ENCODE measurements at regions not wholly inside any gene's neighbourhood (a gene's known extent, or its start where the extent isn't known, plus 50 kb on each side); places are given as distances from the start of the nearest gene placed in this dataset.
"Not testable (repeated sequence)": the region's sequence is repeated elsewhere in the genome, so short reads cannot be mapped to it uniquely, and the experiment has no call there.

- no peak for TF ChIP-seq CTCF (IDR thresholded peaks at IDR 0.05; ENCODE audit: borderline replicate concordance, control extremely low read depth, extremely low read depth, insufficient read depth, missing control alignments)
- no peak for DNase-seq (ENCODE audit: low spot score)
- in situ Hi-C loops (cut with MboI; ENCODE audit: low sequenced_read_pairs, unreplicated experiment) = no loop called here
These were observed 161.1 kb downstream of the PHF8 start for GRCh38 chrX:53883196-53883595.

DNA sequence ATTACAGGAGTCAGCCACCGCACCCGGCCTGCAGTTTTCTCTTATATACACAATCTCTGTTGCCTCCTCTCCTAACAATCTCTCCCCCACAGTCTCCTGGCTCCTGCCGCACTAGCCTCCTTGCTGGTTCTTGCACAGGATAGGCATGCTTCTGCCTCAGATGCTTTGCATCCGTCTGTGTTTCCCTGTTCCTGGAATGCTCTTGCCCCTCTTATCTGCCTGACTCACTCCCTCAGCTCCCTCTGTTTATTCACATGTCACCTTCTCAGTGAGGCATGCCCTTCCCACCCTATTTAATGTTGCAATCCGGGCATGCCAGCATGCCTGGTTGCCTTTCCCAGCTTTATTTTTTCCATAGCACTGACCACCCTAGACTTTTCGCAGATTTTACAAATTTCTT, 161.9 kb downstream of the PHF8 start:
- DNase-seq (ENCODE audit: low spot score) = no peak
- no peak for TF ChIP-seq CTCF (IDR thresholded peaks at IDR 0.05; ENCODE audit: borderline replicate concordance, control extremely low read depth, extremely low read depth, insufficient read depth, missing control alignments)
- in situ Hi-C loops (cut with MboI; ENCODE audit: low sequenced_read_pairs, unreplicated experiment) = no loop called here

DNA sequence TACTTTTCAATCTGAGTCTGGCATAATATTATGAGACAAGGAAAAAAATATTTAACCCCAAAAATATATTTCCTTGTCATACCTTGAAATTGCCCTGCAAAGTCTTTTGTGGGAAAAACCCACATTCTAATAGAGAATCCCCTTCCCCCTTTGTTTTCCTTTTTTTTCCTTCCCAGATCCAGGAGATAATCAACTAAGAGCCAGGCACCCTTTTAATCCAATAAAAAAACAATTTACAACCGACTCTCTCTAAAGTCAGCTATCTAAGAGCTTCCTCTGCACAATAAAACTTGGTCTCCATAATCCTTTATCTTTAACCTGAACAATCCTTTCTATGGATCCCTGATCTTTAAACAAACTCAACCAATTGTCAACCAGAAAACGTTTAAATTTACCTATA, 163.5 kb downstream of the PHF8 start:
- in situ Hi-C loops (cut with MboI; ENCODE audit: low sequenced_read_pairs, unreplicated experiment); DNase-seq (ENCODE audit: low spot score): not testable (repeated sequence)

GRCh38 chrX:53859890-53860289, 173.4 kb upstream of the HUWE1 start:
- in situ Hi-C loops (cut with MboI; ENCODE audit: low sequenced_read_pairs, unreplicated experiment) = no loop called here
- no peak for TF ChIP-seq CTCF (IDR thresholded peaks at IDR 0.05; ENCODE audit: borderline replicate concordance, control extremely low read depth, extremely low read depth, insufficient read depth, missing control alignments)
- DNase-seq (ENCODE audit: low spot score) = no peak

GRCh38 chrX:53831662-53832635, 145.4 kb upstream of the HUWE1 start:
- DNase-seq (ENCODE audit: low spot score) = peak; percentile 47
- in situ Hi-C loops (cut with MboI; ENCODE audit: low sequenced_read_pairs, unreplicated experiment) = no loop called here
- TF ChIP-seq CTCF (IDR thresholded peaks at IDR 0.05; ENCODE audit: borderline replicate concordance, control extremely low read depth, extremely low read depth, insufficient read depth, missing control alignments) = peak; percentile 42

DNA sequence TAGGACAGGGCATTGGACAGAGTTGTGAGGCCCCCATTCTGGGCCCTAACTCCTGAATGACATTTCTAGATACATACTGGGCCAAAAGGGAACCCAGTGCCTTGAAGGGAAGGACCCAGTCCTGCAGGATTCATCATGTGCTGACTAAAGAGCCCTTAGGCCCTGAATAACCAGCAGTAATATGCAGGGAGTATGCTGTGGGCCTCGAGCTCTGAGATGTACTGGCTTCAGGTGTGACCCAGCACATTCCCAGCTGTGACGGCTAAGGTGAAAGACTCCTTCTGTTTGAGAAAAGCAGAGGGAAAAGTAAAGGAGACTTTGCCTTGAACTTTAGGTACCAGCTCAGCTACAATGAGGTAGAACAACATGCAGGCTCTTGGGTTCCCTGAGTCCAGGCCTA, 138.2 kb upstream of the HUWE1 start:
- DNase-seq (ENCODE audit: low spot score) = no peak
- TF ChIP-seq CTCF (IDR thresholded peaks at IDR 0.05; ENCODE audit: borderline replicate concordance, control extremely low read depth, extremely low read depth, insufficient read depth, missing control alignments) = no peak
- in situ Hi-C loops (cut with MboI; ENCODE audit: low sequenced_read_pairs, unreplicated experiment) = no loop called here

GRCh38 chrX:53818115-53818514, 131.6 kb upstream of the HUWE1 start:
- DNase-seq (ENCODE audit: low spot score); in situ Hi-C loops (cut with MboI; ENCODE audit: low sequenced_read_pairs, unreplicated experiment): not testable (repeated sequence)
